Stimulated activated CD8-positive, alpha-beta memory T cell treated with anti-CD3 and anti-CD28 coated beads, Interleukin-15, amount 100 ng/mL, for 48 hours (primary cell): ENCODE measurements at regions not wholly inside any gene's neighbourhood (a gene's known extent, or its start where the extent isn't known, plus 50 kb on each side); places are given as distances from the start of the nearest gene placed in this dataset.

Experiments used
- DNase-seq, 2 donors: peaks; one replicate each; pipeline ENCODE4 v3.0.0-alpha.2; 2020; ENCODE audit warnings: low read depth in 2 of 2

DNA sequence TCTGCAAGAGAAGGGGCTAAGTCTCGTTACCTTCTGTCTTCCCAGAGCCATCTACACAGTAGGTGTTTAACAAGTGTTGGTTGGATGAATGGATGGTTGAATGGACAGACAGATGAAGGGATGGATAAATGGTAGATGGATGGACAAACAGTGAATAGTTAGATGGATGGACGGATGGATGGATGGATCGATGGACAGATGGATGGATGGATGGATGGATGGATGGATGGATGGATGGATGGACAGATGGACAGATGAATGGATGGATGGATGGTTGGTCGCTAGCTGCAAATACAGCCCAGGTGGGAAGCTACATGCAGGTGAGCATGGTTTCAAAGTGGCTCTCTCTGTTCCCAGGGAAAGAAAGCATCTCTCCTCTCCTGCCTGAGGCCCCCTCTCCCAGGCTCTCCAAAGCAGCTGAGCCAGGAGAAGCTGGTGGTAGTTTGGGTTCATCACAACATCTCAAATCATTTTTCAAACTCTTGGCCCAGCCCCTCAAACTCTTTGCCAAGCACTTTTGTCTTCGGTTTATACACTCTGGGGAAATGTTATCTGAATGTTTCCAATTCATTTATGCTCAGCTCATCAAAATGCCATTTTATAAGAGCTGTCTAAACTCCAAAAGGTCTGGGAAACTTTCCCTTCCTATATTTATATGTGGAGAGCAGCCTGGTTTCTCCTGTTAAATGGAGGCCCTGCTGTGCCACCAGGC lies 192.7 kb downstream of the ANAPC1 start:
- DNase-seq, result no peak

DNA sequence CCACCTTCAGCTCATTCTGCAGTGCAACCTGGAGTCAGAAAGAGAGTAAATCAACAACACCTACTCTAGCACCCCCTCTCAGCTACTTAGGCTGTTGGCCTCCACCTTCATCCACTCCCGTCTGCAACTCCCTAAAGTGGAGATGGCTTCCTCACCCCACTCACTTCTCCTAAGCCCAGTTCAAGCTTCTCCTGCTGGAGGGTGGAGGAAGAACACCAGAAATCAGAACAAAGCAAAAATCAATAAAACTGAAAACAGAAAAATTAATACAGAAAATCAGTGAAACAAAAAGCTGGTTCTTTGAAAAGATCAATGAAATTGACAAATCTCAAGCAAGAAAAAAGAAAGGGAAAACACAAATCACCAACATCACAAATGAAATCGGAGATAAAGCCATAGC lies 191.7 kb downstream of the ANAPC1 start:
- DNase-seq, result no peak

DNA sequence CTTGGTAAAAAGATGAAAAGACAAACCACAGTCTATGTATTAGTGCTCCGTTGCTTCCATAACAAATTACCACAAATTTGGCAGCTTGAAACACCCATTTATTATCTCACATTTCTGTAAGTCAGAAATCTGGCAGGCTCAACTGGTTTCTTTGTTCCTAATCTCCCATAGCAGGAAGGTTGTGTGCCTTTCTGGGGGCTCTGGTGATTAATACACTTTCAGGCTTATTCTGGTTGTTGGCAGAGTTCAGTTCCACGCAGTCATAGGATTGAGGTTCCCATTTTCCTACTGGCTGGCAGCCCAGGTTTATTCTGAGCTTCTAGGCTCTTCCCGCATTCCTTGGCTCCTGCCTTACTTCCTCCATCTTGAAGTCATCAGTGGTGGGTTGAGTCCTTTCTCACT lies 189.3 kb downstream of the ANAPC1 start:
- no peak for DNase-seq

DNA sequence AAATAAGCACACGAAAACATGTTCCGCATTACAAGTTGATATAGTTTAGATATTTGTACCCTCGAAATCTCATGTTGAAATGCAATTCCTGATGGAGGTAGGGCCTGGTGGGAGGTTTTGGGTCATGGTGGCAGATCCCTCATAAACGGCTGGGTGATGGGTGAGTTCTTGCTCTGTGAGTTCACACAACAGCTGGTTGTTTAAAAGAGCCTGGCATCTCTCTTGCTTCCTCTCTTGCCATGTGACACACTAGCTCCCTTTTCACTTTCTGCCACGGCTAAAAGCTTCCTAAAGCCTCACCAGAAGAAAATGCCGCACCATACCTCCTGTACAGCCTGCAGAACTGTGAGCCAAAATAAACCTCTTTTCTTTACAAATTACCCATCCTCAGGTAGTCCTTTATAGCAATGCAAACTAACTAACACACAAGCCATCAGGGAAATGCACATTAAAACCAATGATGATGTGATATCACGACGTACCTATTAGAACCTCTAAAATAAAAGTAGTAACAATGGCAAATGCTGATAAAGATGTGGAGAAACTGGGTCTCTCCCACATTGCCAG lies 188.5 kb downstream of the ANAPC1 start:
- DNase-seq, result no peak

DNA sequence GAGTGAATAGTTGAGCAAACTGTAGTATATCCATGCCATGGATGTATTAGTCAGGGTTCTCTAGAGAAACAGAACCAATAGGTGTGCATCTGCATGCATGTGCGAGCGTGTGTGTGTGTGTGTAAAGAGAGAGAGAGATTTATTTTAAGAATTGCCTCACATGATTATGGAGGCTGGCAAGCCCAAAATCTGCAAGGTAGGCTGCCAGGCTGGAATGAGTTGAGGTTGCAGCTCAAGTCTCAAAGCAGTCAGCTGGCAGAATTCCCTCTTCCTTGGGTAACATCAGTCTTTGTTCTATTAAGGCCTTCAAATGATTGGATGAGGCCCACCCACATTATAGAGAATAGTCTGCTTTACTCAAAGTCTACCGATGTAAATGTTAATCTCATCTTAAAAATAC lies 187.8 kb downstream of the ANAPC1 start:
- no peak for DNase-seq

DNA sequence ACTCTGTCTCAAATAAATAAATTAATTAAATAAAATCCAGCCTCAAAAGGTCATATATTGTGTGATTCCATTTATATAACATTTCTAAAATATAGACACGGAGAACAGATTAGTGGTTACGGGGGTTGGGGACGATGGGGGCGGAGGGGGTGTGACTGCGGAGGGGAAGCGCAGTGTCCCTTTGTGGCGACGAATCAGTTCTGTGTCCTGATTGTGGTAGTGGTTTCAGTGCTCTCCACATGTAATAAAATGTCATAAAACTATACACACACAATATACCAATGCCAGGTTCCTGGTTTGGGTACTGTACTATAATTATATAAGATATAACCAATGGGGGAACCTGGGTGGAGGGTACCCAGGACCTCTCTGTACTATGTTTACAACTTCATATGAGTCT lies 186.4 kb downstream of the ANAPC1 start:
- no peak for DNase-seq

DNA sequence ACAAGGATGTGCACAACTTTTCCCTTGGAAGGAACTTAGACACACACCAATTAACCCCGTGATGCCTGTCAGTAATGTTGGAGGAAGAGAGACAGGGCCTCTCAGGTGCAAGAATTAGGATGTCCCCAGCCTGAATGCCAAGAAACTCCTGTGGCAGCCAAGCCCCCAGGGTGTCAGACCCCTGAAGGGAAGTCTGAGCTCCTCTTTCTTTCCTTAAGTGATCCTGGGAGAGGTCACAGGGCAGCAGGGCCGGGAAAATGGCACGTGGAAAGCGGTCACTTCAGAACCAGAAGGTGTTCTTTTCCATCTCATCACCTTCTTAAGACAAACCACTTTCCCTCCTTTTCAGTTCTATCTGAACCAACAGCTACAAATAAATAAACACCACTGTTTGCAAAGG lies 185.9 kb downstream of the ANAPC1 start:
- DNase-seq, result no peak

DNA sequence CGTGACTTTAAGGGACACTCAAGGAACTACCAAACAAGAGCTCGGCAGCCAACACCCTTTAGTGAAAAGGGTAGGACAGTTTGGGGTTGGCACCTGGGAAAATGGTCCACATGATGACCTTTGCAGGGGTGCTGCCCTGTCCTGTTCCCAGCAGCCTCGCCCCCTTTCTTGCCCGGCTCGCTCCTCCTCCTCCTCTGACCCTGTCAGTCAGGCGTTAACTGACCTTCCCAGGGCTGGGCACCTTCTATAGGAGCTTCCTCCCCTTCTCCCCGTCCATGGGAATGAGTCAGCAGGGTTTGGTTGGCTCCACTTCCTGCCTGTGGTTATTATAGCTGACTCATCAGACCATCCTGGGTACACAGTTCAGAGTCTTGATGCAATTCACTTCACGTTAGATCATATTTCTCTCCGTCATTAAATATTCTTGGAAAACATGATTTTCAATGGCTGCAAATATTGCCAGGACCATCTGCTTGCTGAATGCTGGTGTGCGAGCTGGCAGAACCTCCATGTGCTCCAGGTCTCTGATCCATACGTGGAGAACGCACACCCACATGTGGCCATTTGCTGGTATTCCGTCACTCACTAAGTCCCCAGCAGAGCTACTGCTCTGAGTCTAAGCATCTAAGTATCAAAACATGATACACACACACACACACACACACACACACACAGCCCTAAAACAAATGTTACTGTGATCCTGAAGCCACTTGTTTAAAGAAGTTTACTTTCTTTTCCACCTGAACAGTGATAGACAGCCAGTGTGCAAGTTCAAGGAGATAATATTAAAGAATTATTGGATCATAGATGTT lies 185.0 kb downstream of the ANAPC1 start:
- DNase-seq, result peak; percentile 29 to 56

DNA sequence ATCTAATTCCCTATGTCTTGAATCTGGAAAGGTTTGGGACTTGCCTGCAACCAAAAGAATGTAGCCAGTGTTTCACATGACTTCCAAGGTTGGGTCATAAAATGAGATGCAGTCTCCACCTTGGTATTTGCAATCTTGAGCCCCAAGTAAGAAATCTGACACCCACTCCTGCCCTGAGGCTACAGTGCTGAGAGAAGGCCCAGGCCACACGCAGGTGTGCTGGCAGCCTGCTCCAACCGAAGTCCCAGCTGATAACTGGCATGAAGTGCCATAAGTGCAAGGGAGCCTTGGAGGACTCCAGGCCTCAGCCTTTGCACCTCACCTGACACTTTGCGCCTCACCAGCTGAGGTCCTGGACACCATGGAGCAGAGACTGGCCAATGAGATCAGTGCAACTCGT lies 182.7 kb downstream of the ANAPC1 start:
- no peak for DNase-seq

DNA sequence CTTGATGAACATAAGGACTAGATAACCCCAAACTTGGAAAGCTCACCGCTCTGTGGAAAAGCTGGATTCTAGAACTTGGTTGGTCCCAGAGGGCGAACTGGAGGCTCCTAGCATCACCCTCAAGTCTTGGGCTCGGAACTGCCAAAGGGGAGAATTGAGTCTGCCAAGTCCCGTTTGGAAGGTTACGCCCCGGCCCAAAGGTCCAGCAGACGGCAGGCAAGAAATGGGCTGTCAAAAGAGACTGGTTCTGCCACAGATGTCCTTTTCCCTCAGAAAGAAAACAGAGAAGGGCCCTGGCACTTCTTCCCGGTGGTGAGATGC lies 182.2 kb downstream of the ANAPC1 start:
- DNase-seq, result no peak

DNA sequence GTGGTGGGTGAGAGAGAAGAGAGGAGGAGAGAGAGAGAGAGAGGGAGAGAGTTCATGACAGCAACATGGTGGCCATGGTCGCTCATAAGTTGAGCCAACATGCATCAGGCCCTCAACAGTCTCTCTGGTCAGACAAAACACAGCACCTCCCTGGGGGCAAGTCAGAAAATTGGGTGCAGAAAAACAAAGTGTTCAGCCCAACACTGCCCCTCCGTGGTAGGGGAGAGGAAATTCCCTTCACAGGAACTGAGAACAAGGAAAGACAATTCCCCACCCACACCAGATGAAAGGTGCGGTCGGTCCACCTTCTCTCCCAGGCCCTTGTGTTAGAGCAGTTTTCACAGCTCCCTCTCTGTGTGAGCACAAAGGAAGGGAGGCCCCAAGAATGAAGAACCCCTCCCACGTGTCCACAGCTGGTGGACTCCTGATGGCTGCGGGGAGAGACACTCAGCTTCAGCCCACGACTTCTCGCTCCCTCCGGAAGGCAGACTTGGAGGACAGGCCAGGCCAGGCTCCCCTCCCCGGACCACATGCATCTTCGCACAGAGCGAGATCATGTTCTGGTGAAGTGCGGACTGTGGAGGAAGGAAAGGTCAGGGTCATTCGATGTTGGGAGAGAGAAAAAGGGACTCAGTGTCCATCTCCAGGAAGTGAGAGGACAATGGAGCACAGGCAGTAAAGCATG lies 181.7 kb downstream of the ANAPC1 start:
- peak in 1 of 2 donors; percentile 27 for DNase-seq

DNA sequence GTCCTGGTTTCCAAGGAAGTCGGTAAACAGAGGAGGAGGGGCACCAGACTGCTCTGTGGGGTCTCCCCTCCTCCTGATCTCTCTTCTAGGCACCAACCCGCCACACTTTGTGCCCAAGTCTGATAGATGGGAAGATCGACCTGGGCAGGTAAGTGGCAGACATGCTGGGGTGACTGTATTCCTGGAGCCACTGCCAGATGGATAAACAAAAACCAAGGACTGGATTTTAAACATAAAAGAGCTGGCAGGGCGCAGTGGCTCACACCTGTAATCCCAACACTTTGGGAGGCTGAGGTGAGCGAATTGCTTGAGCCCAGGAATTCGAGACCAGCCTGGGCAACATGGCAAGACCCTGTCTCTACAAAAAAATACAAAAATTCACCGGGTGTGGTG lies 181.2 kb downstream of the ANAPC1 start:
- no peak for DNase-seq

DNA sequence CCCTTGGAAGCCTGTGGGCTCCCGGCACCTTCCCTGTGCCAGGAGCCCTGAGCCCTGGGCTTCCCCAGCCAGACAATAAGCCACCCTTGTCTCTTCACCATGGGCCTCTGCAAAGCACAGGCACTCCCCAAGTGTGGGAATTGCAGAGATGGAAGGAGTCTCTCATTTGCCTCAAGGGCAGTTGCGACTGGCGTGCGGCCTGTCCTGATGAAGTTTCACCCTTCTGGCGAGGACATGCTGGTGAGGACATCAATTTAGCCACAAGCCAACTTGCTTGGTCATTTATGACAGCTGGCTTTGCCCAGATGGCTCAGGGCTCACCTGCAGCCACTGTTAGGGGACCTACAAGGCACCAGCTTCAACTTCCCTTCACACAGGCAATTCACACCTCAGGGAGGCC lies 180.2 kb downstream of the ANAPC1 start:
- no peak for DNase-seq

DNA sequence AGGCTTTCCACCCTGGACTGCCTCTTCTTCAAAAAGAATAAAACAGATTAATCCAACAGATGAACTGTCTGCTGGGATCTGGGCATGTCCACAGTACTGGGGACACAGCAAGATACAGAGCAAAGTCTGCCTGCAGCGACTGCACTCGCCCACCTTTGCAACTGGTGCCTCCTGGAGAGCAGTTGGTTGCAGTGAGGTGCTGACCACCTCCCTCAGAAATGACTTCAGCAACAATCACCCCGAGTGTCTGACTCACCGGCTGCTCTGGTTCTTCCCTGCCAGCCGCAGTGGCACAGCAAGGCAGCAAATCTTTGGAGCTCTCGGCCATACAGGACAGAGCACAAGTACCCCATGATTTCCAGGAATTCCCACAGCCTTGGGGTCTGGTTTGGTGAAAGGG lies 179.7 kb downstream of the ANAPC1 start:
- DNase-seq, result no peak

DNA sequence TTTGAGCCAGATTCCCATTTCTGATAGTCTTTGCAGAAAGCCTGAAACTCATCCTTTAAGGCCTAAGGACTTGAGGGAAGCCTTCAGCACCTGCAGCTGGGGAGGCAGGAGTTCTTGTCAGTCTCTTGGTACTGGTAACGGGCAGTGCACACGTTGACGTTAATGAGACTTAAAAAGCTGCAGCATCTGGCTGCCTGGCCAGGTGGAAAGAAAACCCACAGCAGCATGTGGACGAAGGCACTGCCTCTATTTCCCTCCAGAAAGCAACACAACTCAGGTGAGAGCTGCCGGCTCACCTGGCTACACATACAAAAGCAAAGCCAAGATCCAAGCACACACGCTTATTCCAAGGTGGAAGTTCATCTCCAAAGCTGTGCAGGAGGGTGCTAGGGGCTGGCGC lies 178.8 kb downstream of the ANAPC1 start:
- DNase-seq, result no peak

DNA sequence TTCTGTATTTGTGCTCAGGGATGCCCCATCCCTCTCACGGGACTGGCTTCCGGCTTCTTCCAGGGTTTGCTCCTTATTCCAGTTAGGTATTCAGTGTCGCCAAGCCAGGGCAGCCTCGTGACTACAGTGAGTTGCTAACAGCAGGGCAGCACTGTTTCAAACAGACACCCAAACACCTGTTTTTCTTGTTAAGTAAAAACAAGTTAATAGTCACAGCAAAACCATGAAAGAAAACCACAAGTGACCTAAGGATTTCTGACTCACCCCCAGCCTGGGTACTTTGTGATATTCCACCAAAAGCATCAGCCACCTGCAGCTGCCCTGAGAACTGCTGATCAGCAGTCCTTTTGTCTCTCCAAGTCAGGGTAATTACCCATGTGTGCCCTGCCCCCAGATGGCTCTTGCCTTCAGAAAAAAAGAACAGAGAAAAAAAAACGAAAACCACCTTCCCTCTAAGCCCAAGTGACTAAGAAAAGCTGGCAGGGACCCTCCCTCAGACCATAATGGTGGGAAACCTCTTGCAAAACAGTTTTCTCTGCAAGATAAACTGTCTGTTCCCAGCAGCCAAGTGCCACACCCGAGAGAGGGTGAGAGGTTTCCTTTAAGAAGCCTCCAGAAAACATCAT lies 178.2 kb downstream of the ANAPC1 start:
- peak; percentile 58 to 66 for DNase-seq

DNA sequence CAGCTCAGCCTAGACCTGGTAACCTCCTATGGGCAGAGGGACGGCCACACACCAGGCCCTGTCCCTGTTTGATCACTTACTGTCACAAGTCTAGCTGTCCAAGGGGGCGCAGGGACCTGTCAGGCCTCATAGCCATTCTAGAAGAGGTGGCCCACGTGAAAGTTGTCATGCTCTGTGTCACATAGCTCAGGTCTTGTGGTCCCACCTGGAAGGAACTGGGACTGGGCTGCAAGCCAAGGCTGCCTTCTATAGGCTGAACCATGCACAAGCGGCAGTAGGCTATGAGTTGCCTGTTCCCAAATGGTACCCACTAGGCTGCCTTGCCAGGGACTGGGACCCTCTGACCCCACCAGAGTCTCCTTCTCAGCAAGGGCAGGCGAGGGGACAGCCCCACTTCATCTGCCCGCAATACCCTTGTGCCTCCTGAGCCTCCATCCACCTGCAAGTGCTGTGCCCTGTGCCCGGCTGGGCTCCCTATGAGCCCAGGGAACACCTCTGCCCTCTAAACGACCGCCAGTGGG lies 177.5 kb downstream of the ANAPC1 start:
- DNase-seq, result no peak

DNA sequence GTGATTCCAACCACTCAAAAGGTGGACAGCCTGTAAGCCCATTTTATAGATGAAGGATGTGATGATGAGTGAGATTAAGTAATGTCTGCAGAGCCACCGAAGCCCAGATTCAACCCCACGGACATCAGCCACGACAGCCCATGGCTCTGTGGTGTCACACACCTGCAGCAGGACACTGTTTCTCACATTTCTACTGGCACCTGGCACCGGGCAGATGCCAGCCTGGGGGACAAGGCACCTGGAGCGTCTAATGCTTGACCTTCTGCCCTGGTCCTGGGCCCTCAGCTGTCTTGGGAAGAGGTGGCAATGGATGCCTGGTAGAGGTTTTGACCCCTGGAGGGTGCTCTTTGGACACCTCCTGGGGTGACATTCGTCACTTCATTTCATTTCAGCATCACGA lies 176.3 kb downstream of the ANAPC1 start:
- no peak for DNase-seq

DNA sequence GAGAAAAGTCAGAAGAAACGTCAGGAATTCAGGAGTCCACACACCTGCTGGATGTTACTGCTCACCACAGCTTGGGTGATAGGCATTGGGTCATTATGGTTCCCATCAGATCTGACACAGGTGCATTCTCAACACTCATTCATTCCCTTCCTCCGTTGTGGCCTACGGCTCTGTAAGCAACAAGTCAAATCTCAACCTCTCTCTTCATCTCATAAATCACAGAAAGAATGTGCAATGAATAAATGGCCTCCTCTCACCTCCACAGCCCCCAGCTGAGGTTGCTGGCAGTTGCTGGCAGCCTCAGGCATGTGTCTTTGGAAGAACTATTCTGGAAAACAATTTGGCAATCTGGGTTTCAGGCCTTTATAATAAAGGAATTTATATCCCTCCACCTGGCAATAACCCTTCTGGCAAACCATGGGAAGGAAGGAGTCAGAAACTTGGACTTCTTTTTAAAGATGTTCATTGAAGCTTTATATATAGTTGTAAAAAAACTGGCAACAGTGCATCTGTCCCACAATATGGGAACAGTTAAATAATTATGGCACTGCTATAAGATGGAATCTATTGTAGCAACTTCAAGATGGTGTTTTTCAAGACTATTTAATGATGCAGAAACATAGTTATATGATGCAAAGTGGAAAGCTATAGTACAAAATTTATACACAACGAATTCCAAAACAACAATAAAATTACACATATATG lies 175.4 kb downstream of the ANAPC1 start:
- no peak for DNase-seq

DNA sequence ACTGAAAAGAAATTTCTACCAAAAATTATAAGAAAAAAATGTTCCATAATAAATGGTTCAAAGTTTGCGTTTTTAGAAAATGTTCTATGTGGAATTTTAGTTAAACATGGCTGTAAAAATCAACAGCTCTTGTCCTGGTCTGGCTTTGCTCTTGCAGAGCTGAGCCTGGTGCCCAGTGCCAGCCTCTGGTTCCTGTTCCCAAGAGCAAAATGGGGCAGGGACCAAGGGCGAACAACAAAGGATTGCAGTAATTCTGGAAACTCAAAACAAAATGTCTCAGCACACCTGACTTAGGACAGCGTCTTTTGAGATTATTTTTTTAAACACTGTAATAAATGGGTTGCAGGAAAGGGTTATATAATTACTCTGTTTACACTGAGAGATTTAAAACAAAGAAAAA lies 174.7 kb downstream of the ANAPC1 start:
- DNase-seq, result no peak

DNA sequence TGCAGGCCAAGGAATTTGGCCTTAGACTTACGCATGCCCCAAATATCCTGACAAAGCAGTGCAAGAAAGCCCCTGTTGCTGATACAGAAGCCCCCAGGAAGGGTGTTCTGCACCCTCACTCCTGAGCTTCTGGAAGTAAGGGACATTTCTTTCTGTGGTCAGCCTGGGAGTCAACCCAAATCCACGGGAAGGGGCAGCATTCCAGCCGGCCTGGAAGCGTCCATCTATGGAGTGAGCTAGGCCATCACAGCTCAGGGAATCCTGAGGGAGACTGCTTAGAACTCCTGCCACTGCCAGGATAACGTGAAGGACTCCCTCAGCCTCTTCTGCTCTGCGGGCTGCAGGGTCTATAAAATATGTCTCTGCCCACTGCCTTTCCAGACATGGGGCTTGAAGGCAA lies 173.9 kb downstream of the ANAPC1 start:
- DNase-seq, result no peak
